ENCODE measurements at regions not wholly inside any gene's neighbourhood (a gene's known extent, or its start where the extent isn't known, plus 50 kb on each side); places are given as distances from the start of the nearest gene placed in this dataset.

GRCh38 chr3:31048143-31048542 is 153.7 kb upstream of the GADL1 start:
- no peak for DNase-seq (ENCODE audit: low read depth in 2 of 2)

- no peak for DNase-seq (ENCODE audit: low read depth in 2 of 2)
Measured at GRCh38 chr3:31050296-31050695, 155.8 kb upstream of the GADL1 start.

GRCh38 chr3:31051226-31051625 is 156.8 kb upstream of the GADL1 start:
- no peak for DNase-seq (ENCODE audit: low read depth in 2 of 2)

- no peak for DNase-seq (ENCODE audit: low read depth in 2 of 2)
Measured at GRCh38 chr3:31053299-31053698, 158.8 kb upstream of the GADL1 start.

GRCh38 chr3:31054032-31054431 is 159.6 kb upstream of the GADL1 start:
- DNase-seq (ENCODE audit: low read depth in 2 of 2), result no peak

GRCh38 chr3:31055757-31056156 is 161.3 kb upstream of the GADL1 start:
- no peak for DNase-seq (ENCODE audit: low read depth in 2 of 2)

- no peak for DNase-seq (ENCODE audit: low read depth in 2 of 2)
Measured at GRCh38 chr3:31057891-31058290, 163.4 kb upstream of the GADL1 start.

GRCh38 chr3:31064021-31064420 is 169.6 kb upstream of the GADL1 start:
- no peak for DNase-seq (ENCODE audit: low read depth in 2 of 2)

- no peak for DNase-seq (ENCODE audit: low read depth in 2 of 2)
Measured at GRCh38 chr3:31065765-31066164, 171.3 kb upstream of the GADL1 start.

- no peak for DNase-seq (ENCODE audit: low read depth in 2 of 2)
Measured at GRCh38 chr3:31067004-31067403, 172.5 kb upstream of the GADL1 start.

- no peak for DNase-seq (ENCODE audit: low read depth in 2 of 2)
Measured at GRCh38 chr3:31075471-31075870, 181.0 kb upstream of the GADL1 start.

- no peak for DNase-seq (ENCODE audit: low read depth in 2 of 2)
Measured at GRCh38 chr3:31075876-31076275, 181.4 kb upstream of the GADL1 start.

GRCh38 chr3:31077021-31077601 is 182.7 kb upstream of the GADL1 start:
- peak in 1 of 2 donors; percentile 5 for DNase-seq (ENCODE audit: low read depth in 2 of 2)

GRCh38 chr3:31077826-31078225 is 183.4 kb upstream of the GADL1 start:
- no peak for DNase-seq (ENCODE audit: low read depth in 2 of 2)

- DNase-seq (ENCODE audit: low read depth in 2 of 2), result no peak
Measured at GRCh38 chr3:31079689-31080088, 185.2 kb upstream of the GADL1 start.

- DNase-seq (ENCODE audit: low read depth in 2 of 2), result no peak
Measured at GRCh38 chr3:31081018-31081662, 186.7 kb upstream of the GADL1 start.

- no peak for DNase-seq (ENCODE audit: low read depth in 2 of 2)
Measured at GRCh38 chr3:31086148-31086547, 191.7 kb upstream of the GADL1 start.

- no peak for DNase-seq (ENCODE audit: low read depth in 2 of 2)
Measured at GRCh38 chr3:31086698-31087097, 192.2 kb upstream of the GADL1 start.

GRCh38 chr3:31091748-31092147 is 197.3 kb upstream of the GADL1 start:
- no peak for DNase-seq (ENCODE audit: low read depth in 2 of 2)

GRCh38 chr3:31092748-31093589 is 198.5 kb upstream of the GADL1 start:
- no peak for DNase-seq (ENCODE audit: low read depth in 2 of 2)

GRCh38 chr3:31093606-31094005 is 199.1 kb upstream of the GADL1 start:
- no peak for DNase-seq (ENCODE audit: low read depth in 2 of 2)

- DNase-seq (ENCODE audit: low read depth in 2 of 2), result no peak
Measured at GRCh38 chr3:31094048-31094447, 199.6 kb upstream of the GADL1 start.

GRCh38 chr3:31095255-31095654 is 200.8 kb upstream of the GADL1 start:
- no peak for DNase-seq (ENCODE audit: low read depth in 2 of 2)

Data from stimulated activated CD8-positive, alpha-beta memory T cell treated with anti-CD3 and anti-CD28 coated beads, Interleukin-15, amount 100 ng/mL, for 4 hours (primary cell).